Right lobe of liver (tissue), 6 donors: ENCODE measurements at regions not wholly inside any gene's neighbourhood (a gene's known extent, or its start where the extent isn't known, plus 50 kb on each side); places are given as distances from the start of the nearest gene placed in this dataset.

Experiments used
- ATAC-seq, 4 donors: fragments of 200-7000 bp; cut with Tn5 transposase; one replicate each; pipeline ENCODE4 v1.9.1; 2020; ENCODE audit warnings: mild to moderate bottlenecking in 4 of 4, moderate library complexity in 4 of 4
- DNase-seq, 3 donors: peaks; one replicate each; pipeline ENCODE4 v3.0.0-alpha.2; 2020
- H3K27ac ChIP-seq, 3 donors: fragments of 200-600 bp; one replicate each; pipeline ENCODE4 v1.8.0; 2022
- H3K27me3 ChIP-seq, 2 donors: fragments of 200-600 bp; one replicate each; pipeline ENCODE4 v1.8.0; 2022
- H3K36me3 ChIP-seq, 4 donors: fragments of 200-600 bp; sonication (generic) in 1 of 4; one replicate each; pipeline versions ENCODE4 v1.5.1 to v1.8.0; 2017 to 2022; ENCODE audit warnings: control low read depth in 1 of 4
- H3K4me1 ChIP-seq, 4 donors: fragments of 200-600 bp; sonication (generic) in 1 of 4; one replicate each; pipeline versions ENCODE4 v1.5.1 to v1.8.0; 2017 to 2022; ENCODE audit warnings: control low read depth in 1 of 4
- H3K4me3 ChIP-seq, 3 donors: fragments of 200-600 bp; one replicate each; pipeline ENCODE4 v1.8.0; 2022
- H3K9me3 ChIP-seq, 4 donors: fragments of 200-600 bp; sonication (generic) in 1 of 4; one replicate each; pipeline versions ENCODE4 v1.5.1 to v1.8.0; 2017 to 2022; ENCODE audit warnings: control low read depth in 1 of 4
- CTCF ChIP-seq, 4 donors: fragments of 200-600 bp in 3 of 4; fragments of 450-650 bp in 1 of 4; IDR thresholded peaks; one replicate each; pipeline versions ENCODE4 v1.5.1 to v1.8.0; 2016 to 2022; ENCODE audit warnings: antibody characterized with exemption in 4 of 4, mild to moderate bottlenecking in 2 of 4
- POLR2A ChIP-seq: fragments of 450-650 bp; IDR thresholded peaks from one replicate; pipeline ENCODE4 v1.6.1; 2017; ENCODE audit warnings: antibody characterized with exemption, mild to moderate bottlenecking
- WGBS: methylation state at CpG from one replicate; pipeline ENCODE4 v1.1.6; 2018; ENCODE audit warnings: low coverage, low lambda C conversion rate; ENCODE audit not compliant: insufficient coverage; ENCODE audit errors: missing lambda C conversion rate; 5-methylcytosine and 5-hydroxymethylcytosine counted together
- intact Hi-C, 2 donors: fragments of 100-400 bp; cut with DNase I; formaldehyde crosslinking; loops; one replicate each; pipeline versions ENCODE4 v1.11.2 to v1.14.1; 2022
- donor health status: DM: no; HTN: yes; CAD: no.
- donor health status: DM: no; HTN: no; CAD: no.
- donor health status: DM: no; HTN: no; CAD: no.
- donor health status: DM: no; HTN: yes; CAD: no.
- donor health status: DM: no; HTN: yes; CAD: no.

- no peak overlapping the region for H3K4me3 ChIP-seq
- TF ChIP-seq POLR2A (no peak), CTCF (IDR thresholded peaks at IDR 0.05) (no peak)
- no peaks in the 10 kb centered on the region for H3K27me3 ChIP-seq
- H3K9me3 ChIP-seq = no peaks in the 10 kb centered on the region
- H3K4me1 ChIP-seq = no peaks in the 10 kb centered on the region
- intact Hi-C loops = no loop called here
- H3K36me3 ChIP-seq = no peaks in the 10 kb centered on the region
- ATAC-seq = no peak
- DNase-seq = no peak
- H3K27ac ChIP-seq = no peak overlapping the region
Measured at GRCh38 chr6:21772477-21772876, 178.9 kb downstream of the SOX4 start.

GRCh38 chr6:21772884-21773575 is 179.5 kb downstream of the SOX4 start:
- H3K27me3 ChIP-seq = no peaks in the 10 kb centered on the region
- no peaks in the 10 kb centered on the region for H3K4me1 ChIP-seq
- intact Hi-C loops = no loop called here
- WGBS = 69% methylated on average over 9 of the region's 9 CpGs
- ATAC-seq (no peak), DNase-seq (no peak)
- no peak overlapping the region for H3K4me3 ChIP-seq
- TF ChIP-seq CTCF (IDR thresholded peaks at IDR 0.05) (no peak), POLR2A (no peak)
- H3K36me3 ChIP-seq = no peaks in the 10 kb centered on the region
- no peaks in the 10 kb centered on the region for H3K9me3 ChIP-seq
- H3K27ac ChIP-seq = no peak overlapping the region

GRCh38 chr6:21773576-21773968 is 180.0 kb downstream of the SOX4 start:
- no peak for TF ChIP-seq CTCF (IDR thresholded peaks at IDR 0.05)
- TF ChIP-seq POLR2A = no peak
- Histone ChIP-seq H3K4me3 (no peak overlapping the region), H3K4me1 (no peaks in the 10 kb centered on the region), H3K27ac (no peak overlapping the region), H3K9me3 (no peaks in the 10 kb centered on the region), H3K27me3 (no peaks in the 10 kb centered on the region), H3K36me3 (no peaks in the 10 kb centered on the region)
- WGBS = 65% methylated on average over 5 of the region's 6 CpGs
- DNase-seq (no peak), ATAC-seq (no peak)
- intact Hi-C loops = no loop called here

- ATAC-seq (no peak), DNase-seq (no peak)
- Histone ChIP-seq H3K4me1 (no peaks in the 10 kb centered on the region), H3K27me3 (no peaks in the 10 kb centered on the region), H3K9me3 (no peaks in the 10 kb centered on the region), H3K27ac (no peak overlapping the region), H3K4me3 (no peak overlapping the region), H3K36me3 (no peaks in the 10 kb centered on the region)
- WGBS = 33% methylated on average over 1 of the region's 1 CpG
- intact Hi-C loops = no loop called here
- no peak for TF ChIP-seq CTCF (IDR thresholded peaks at IDR 0.05)
Measured at GRCh38 chr6:21777846-21778245, 184.3 kb downstream of the SOX4 start.

GRCh38 chr6:21780141-21780540 is 186.6 kb downstream of the SOX4 start:
- intact Hi-C loops = no loop called here
- Histone ChIP-seq H3K27me3 (no peaks in the 10 kb centered on the region), H3K9me3 (no peaks in the 10 kb centered on the region), H3K4me1 (no peaks in the 10 kb centered on the region), H3K4me3 (no peak overlapping the region), H3K27ac (no peak overlapping the region), H3K36me3 (no peaks in the 10 kb centered on the region)
- 29% methylated on average over 2 of the region's 2 CpGs for WGBS
- ATAC-seq = no peak
- DNase-seq = no peak
- TF ChIP-seq POLR2A (no peak), CTCF (IDR thresholded peaks at IDR 0.05) (no peak)
